BE2C (cell line): ENCODE measurements at regions not wholly inside any gene's neighbourhood (a gene's known extent, or its start where the extent isn't known, plus 50 kb on each side); places are given as distances from the start of the nearest gene placed in this dataset.

ENCODE experiments used
- DNase-seq: peaks from one replicate; pipeline ENCODE4 v3.0.0-alpha.2; 2020
- H3K27me3 ChIP-seq: fragments of 250-450 bp; sonication (Bioruptor Pico); 2 replicates; pipeline ENCODE4 v1.5.1; 2020; ENCODE audit warnings: mild to moderate bottlenecking
- H3K36me3 ChIP-seq: fragments of 250-450 bp; sonication (Bioruptor Pico); 2 replicates; pipeline ENCODE4 v1.5.1; 2020; ENCODE audit warnings: mild to moderate bottlenecking
- H3K4me1 ChIP-seq: fragments of 250-450 bp; sonication (Bioruptor Pico); 2 replicates; pipeline ENCODE4 v1.5.1; 2020
- H3K4me3 ChIP-seq: 2 replicates; pipeline ENCODE4 v1.5.1; 2011; ENCODE audit warnings: low read depth, low read length
- H3K9me3 ChIP-seq: fragments of 250-450 bp; sonication (Bioruptor Pico); 2 replicates; pipeline ENCODE4 v1.5.1; 2020
- CTCF ChIP-seq: IDR thresholded peaks from 2 replicates; pipeline ENCODE4 v1.5.1; 2012; ENCODE audit warnings: mild to moderate bottlenecking, low read depth, low read length

- no peak for DNase-seq
- no peak for TF ChIP-seq CTCF
- Histone ChIP-seq H3K4me3 (no peak overlapping the region), H3K9me3 (no peaks in the 10 kb centered on the region; the same call in 1 of the 2 replicates), H3K27me3 (no peaks in the 10 kb centered on the region), H3K4me1 (no peaks in the 10 kb centered on the region), H3K36me3 (no peaks in the 10 kb centered on the region)
Measured at GRCh38 chr4:117293784-117294183, 208.4 kb upstream of the TRAM1L1 start.

GRCh38 chr4:117302226-117302625 is 216.8 kb upstream of the TRAM1L1 start:
- H3K36me3 ChIP-seq, result no peaks in the 10 kb centered on the region
- no peak overlapping the region for H3K4me3 ChIP-seq
- DNase-seq, result no peak
- no peak for TF ChIP-seq CTCF
- H3K27me3 ChIP-seq, result no peaks in the 10 kb centered on the region
- H3K9me3 ChIP-seq, result no peaks in the 10 kb centered on the region
- no peaks in the 10 kb centered on the region for H3K4me1 ChIP-seq

DNA sequence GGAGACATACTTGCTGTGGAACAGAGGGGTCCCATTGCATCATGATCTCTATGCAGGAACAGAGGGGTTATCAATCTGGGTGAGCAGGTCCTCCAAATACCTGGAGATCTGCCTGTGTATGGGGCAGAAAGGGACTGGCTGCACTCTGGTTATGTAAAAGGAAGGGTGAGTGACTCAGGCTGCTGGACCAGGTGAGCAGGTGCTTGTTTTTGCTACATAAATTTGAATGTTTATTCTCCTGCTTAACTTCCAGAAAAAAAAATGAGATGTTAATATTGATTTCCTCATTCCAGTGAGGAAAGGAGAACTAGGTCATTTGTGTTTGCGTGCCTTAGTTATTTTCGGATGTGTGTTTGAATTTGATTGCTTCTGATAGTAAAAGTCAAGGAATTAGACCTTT is 225.8 kb upstream of the TRAM1L1 start:
- no peaks in the 10 kb centered on the region for H3K27me3 ChIP-seq
- DNase-seq, result no peak
- TF ChIP-seq CTCF, result no peak
- no peaks in the 10 kb centered on the region for H3K36me3 ChIP-seq
- H3K9me3 ChIP-seq, result no peaks in the 10 kb centered on the region
- H3K4me3 ChIP-seq, result no peak overlapping the region
- no peaks in the 10 kb centered on the region for H3K4me1 ChIP-seq

DNA sequence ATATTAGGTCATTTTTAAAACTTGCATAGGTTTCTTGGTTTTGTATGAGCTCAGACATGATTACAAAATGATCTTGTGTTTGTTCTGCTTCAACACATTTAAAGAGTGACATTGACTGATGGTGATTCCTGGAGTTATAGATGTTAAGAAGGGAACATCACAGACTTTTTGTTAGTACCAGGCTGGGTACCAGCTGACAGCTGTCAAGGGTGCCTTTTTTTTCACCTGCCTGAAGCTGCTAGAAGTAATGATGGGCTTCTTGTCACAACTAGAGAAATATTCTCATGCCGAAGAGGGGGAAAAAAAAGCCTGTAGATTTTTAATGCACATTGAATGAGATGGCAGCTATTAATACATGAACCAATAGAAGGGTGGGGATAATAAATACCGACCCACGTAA is 226.6 kb upstream of the TRAM1L1 start:
- no peak for DNase-seq
- no peaks in the 10 kb centered on the region for H3K9me3 ChIP-seq
- H3K4me1 ChIP-seq, result no peaks in the 10 kb centered on the region
- H3K27me3 ChIP-seq, result no peaks in the 10 kb centered on the region
- no peaks in the 10 kb centered on the region for H3K36me3 ChIP-seq
- TF ChIP-seq CTCF, result no peak
- H3K4me3 ChIP-seq, result no peak overlapping the region

DNA sequence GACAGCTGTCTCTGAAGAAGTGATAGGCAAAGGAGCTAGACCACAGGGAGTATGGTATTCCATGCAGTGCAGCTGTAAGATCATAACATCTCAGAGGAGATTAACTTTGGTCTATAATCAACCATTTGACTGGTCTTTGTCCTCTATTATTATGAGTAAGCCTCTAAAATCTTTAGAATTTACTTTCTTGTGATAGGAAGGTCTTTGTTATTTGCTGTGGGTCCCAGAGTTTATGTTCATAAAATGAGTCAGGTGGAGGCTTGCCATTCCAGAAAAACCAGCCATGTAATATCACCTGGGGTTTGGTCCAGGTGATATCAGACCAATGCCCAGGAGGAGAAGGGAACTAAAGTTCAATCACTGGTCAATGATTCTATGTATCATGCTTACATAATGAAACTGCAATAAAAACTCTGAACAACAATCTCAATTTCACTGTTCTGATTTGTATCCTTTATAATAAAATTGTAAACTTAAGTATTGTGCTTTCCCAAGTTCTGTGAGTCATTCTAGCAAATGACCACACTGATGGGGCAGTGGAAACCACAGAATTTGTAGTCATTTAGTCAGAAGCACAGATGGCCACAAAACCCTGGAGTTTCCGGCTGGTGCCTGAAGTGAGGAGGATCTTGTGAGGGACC is 239.6 kb upstream of the TRAM1L1 start:
- Histone ChIP-seq H3K9me3 (no peaks in the 10 kb centered on the region), H3K27me3 (no peaks in the 10 kb centered on the region), H3K4me1 (no peaks in the 10 kb centered on the region), H3K4me3 (no peak overlapping the region), H3K36me3 (no peaks in the 10 kb centered on the region)
- TF ChIP-seq CTCF, result no peak
- DNase-seq, result no peak

DNA sequence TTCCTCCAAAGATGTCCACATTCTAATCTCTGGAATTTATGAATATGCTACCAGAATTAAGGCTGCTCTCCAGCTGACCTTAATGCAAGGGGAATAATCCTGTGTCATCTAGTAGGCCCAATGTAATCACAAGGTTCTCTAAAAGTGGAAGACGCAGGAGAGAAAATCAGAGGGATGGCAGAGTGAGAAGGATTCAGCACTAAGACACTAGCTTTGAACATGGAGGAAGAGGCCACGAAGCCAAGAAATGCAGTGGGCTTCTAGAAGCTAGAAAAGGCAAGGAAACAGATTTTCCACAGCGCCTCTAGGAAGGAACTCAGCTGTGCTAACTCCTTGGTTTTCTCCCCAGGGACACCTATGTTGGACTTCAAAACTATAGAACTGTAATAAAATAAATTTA is 240.7 kb upstream of the TRAM1L1 start:
- H3K9me3 ChIP-seq, result no peaks in the 10 kb centered on the region
- no peak for TF ChIP-seq CTCF
- H3K36me3 ChIP-seq, result no peaks in the 10 kb centered on the region
- no peak overlapping the region for H3K4me3 ChIP-seq
- H3K27me3 ChIP-seq, result no peaks in the 10 kb centered on the region
- H3K4me1 ChIP-seq, result no peaks in the 10 kb centered on the region
- DNase-seq, result no peak
